Panc1 (cell line): ENCODE measurements at regions not wholly inside any gene's neighbourhood (a gene's known extent, or its start where the extent isn't known, plus 50 kb on each side); places are given as distances from the start of the nearest gene placed in this dataset.
"Not testable (repeated sequence)": the region's sequence is repeated elsewhere in the genome, so short reads cannot be mapped to it uniquely, and the experiment has no call there.

Experiments
- TCF7L2 ChIP-seq: IDR thresholded peaks from 2 replicates; pipeline ENCODE4 v1.6.1; 2011; ENCODE audit warnings: mild to moderate bottlenecking, low read depth, low read length, inconsistent platforms
- TF ChIP-seq, protein P1 (sequence below): fragments of 450-650 bp; IDR thresholded peaks from 2 replicates; pipeline ENCODE4 v1.5.1; 2017; ENCODE audit warnings: mild to moderate bottlenecking

GRCh38 chr4:170788540-170789051, 698.8 kb upstream of the AADAT start:
- TF ChIP-seq, protein P1, sequence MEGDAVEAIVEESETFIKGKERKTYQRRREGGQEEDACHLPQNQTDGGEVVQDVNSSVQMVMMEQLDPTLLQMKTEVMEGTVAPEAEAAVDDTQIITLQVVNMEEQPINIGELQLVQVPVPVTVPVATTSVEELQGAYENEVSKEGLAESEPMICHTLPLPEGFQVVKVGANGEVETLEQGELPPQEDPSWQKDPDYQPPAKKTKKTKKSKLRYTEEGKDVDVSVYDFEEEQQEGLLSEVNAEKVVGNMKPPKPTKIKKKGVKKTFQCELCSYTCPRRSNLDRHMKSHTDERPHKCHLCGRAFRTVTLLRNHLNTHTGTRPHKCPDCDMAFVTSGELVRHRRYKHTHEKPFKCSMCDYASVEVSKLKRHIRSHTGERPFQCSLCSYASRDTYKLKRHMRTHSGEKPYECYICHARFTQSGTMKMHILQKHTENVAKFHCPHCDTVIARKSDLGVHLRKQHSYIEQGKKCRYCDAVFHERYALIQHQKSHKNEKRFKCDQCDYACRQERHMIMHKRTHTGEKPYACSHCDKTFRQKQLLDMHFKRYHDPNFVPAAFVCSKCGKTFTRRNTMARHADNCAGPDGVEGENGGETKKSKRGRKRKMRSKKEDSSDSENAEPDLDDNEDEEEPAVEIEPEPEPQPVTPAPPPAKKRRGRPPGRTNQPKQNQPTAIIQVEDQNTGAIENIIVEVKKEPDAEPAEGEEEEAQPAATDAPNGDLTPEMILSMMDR: not testable (repeated sequence)
- TF ChIP-seq TCF7L2: not testable (repeated sequence)
